Uterus (tissue), 2 donors: ENCODE measurements at regions not wholly inside any gene's neighbourhood (a gene's known extent, or its start where the extent isn't known, plus 50 kb on each side); places are given as distances from the start of the nearest gene placed in this dataset.

Experiments used
- CTCF ChIP-seq, 4 experiments: fragments of 200-600 bp in 2 of 4; fragments of 450-650 bp in 2 of 4; sonication (generic) in 2 of 4; IDR thresholded peaks; one replicate each; pipeline ENCODE4 v1.5.1; 2016 to 2019; ENCODE audit warnings: antibody characterized with exemption in 4 of 4, mild to moderate bottlenecking in 2 of 4, moderate library complexity in 1 of 4
- POLR2A ChIP-seq, 2 donors: fragments of 450-650 bp; IDR thresholded peaks; one replicate each; pipeline ENCODE4 v1.6.1; 2016; ENCODE audit warnings: antibody characterized with exemption in 2 of 2, mild to moderate bottlenecking in 1 of 2, moderate library complexity in 1 of 2

- TF ChIP-seq POLR2A (IDR thresholded peaks at IDR 0.05) (no peak), CTCF (IDR thresholded peaks at IDR 0.05) (no peak)
Measured at GRCh38 chr4:126737899-126738526, 894.7 kb upstream of the INTU start.
